B cell (primary cell): ENCODE measurements at regions not wholly inside any gene's neighbourhood (a gene's known extent, or its start where the extent isn't known, plus 50 kb on each side); places are given as distances from the start of the nearest gene placed in this dataset.

Source experiments
- EZH2 ChIP-seq: IDR thresholded peaks from 2 replicates; pipeline ENCODE4 v1.6.1; 2012; ENCODE audit warnings: borderline replicate concordance, low read depth, mild to moderate bottlenecking, moderate library complexity, low read length; ENCODE audit not compliant: insufficient read depth, poor library complexity, severe bottlenecking
- TF ChIP-seq, protein P1 (sequence below): fragments of 200-600 bp; IDR thresholded peaks from one replicate; pipeline ENCODE4 v1.8.0; 2022; ENCODE audit warnings: antibody characterized with exemption, mild to moderate bottlenecking

DNA sequence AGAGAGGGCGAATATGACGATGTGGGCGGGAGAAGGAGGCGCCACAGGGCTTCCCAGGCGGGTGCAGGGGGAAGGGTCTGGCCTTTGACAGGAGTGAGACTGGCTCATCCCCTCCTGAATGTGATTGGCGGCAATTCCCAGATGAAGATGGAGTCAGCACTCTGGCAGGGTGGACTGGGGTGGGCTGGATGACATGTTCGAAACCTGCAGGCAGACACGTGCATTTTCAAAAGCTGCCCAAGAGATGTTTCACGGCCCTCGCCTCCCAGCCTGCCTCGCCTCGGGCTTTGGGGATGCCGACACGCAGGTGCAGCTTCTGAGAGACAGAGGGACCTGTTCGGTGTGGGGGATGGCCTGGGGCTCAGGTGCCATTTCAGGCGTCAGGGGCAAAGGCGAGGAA is 66.8 kb upstream of the AFDN start:
- TF ChIP-seq, protein P1, sequence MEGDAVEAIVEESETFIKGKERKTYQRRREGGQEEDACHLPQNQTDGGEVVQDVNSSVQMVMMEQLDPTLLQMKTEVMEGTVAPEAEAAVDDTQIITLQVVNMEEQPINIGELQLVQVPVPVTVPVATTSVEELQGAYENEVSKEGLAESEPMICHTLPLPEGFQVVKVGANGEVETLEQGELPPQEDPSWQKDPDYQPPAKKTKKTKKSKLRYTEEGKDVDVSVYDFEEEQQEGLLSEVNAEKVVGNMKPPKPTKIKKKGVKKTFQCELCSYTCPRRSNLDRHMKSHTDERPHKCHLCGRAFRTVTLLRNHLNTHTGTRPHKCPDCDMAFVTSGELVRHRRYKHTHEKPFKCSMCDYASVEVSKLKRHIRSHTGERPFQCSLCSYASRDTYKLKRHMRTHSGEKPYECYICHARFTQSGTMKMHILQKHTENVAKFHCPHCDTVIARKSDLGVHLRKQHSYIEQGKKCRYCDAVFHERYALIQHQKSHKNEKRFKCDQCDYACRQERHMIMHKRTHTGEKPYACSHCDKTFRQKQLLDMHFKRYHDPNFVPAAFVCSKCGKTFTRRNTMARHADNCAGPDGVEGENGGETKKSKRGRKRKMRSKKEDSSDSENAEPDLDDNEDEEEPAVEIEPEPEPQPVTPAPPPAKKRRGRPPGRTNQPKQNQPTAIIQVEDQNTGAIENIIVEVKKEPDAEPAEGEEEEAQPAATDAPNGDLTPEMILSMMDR: no peak
- TF ChIP-seq EZH2: no peak
